NCI-H82 treated with DMSO at 0.1 percent for 48 hours (cell line): ENCODE measurements at regions not wholly inside any gene's neighbourhood (a gene's known extent, or its start where the extent isn't known, plus 50 kb on each side); places are given as distances from the start of the nearest gene placed in this dataset.
"Not testable (repeated sequence)": the region's sequence is repeated elsewhere in the genome, so short reads cannot be mapped to it uniquely, and the experiment has no call there.

Source experiments
- DNase-seq: peaks from one replicate; lab custom pipeline; 2025; ENCODE audit not compliant: unreplicated experiment; lab: John Stamatoyannopoulos, UW

GRCh38 chr13:44052780-44053184 lies 173.1 kb downstream of the LACC1 start:
- no peak for DNase-seq

DNA sequence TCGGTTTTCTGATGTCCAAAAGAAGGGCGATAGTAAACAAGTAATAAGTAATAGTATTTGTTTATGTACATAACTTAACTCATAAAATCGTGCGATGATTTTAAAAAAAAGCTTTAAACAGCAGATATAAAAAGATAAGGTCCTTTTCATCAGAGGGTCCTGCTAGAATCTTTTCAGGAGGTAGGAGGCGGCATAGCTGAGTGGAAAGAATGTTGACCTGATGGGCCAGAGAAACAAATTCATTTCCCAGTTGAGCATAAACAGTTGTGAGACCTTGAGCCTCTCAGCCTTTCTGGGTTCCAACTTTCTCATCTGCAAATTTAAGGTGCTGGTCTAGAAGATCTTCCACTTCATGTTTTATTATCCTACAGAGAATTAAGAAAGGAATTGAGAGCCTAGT lies 173.5 kb downstream of the LACC1 start:
- no peak for DNase-seq

DNA sequence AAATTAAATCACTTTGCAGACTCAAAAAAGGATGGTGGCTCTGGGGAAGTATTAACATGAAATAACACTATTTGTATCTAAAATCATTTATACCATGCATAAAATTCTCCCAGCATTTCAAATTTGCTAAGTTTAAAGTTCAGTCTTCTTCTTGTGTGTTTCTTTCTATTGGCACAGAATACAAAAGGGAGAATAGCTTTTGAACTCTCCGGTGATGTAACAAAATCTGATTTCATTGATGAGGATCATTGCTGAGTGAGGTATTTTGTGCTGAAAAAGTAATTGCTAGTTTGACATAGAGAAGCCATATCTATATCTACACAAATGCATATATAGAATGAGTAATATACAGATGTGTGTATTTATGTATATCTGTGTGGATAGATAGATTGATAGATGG lies 174.8 kb downstream of the LACC1 start:
- no peak for DNase-seq

DNA sequence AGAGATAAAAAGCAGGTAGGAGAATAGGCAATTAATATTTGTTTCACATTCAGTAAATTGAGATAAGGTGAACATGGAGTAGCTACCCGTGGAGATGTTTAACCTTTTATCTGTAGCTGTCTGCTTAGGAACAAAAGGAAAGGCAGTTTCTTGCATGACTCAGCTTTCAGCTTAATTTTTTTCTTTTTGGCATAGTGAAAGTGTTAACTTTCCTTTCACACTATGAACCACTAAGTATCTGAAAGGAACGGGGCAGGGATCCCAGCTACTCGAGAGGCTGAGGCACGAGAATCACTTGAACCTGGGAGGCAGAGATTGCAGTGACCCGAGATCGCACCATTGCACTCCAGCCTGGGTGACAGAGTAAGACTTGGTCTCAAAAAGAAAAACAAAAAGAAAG lies 176.0 kb downstream of the LACC1 start:
- DNase-seq: not testable (repeated sequence)

- no peak for DNase-seq
Measured at GRCh38 chr13:44058067-44058466, 178.4 kb downstream of the LACC1 start.

DNA sequence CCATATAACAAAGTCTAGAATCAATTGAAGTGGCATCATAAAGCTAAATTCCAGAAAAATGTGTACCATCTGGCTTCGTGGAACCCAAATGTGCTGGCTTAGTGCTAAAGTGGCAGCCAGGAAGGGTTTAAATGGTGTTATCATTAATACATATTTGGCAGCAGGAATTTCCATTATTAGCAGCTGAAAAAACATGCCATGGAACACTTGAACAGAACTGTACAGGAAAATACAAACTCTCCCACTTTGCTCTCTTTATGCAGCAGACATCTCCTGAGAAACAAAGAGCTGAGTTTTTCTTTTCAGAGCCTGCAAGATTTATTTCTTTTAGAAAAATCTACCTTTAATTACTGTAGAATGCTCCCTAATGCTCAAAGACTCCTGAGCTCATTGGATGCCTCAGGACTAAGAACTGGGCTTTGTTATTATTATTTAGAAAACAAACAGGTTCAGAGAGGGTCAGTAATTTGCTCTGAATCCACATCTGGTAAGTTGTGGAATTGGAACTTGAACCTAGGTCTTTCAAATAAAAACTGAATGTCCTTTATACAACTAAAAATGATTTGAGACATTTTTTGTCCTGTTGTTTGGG lies 179.0 kb downstream of the LACC1 start:
- DNase-seq: no peak

DNA sequence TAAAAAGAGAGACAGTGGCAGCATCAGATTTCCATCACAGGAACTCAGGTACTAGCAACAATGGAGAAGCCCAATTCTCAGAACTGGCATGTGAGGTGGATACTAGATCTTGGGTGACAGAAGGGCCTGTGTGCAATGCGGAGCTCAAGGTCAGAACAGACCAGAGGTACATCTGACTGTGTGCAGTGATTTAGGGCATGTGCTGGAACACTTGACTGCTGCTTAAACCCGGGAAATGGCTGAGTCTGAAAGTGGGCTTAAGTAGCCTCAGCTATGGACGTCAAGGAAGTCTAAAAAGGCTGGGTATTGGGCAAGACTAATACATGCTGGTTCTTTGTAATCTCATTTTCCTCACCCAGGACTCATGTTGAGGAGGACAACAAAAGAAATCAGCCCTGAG lies 182.2 kb downstream of the LACC1 start:
- DNase-seq: no peak

GRCh38 chr13:44063467-44063866 lies 183.8 kb downstream of the LACC1 start:
- no peak for DNase-seq

DNA sequence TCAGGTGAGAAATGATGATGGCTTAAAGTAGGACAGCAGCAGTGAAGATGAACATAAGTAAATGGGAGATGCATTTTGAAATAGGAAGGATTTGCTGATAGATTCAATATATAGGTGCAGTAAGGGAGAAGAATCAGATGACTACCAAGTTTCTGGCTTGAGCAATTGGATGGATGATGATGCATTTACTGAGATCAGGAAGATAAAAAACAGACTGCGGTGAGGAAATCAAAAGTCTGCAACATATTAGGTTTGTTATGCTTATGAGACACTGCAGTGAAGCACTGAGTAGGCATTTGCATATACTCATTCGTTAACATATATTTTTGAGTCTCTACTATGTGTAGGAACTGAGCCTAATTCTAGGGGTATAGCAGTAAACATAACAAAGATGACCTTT lies 184.2 kb downstream of the LACC1 start:
- DNase-seq: no peak

GRCh38 chr13:44064357-44064756 lies 184.7 kb downstream of the LACC1 start:
- no peak for DNase-seq

GRCh38 chr13:44068169-44068568 lies 188.5 kb downstream of the LACC1 start:
- DNase-seq: no peak

GRCh38 chr13:44068737-44069136 lies 189.0 kb downstream of the LACC1 start:
- DNase-seq: no peak

DNA sequence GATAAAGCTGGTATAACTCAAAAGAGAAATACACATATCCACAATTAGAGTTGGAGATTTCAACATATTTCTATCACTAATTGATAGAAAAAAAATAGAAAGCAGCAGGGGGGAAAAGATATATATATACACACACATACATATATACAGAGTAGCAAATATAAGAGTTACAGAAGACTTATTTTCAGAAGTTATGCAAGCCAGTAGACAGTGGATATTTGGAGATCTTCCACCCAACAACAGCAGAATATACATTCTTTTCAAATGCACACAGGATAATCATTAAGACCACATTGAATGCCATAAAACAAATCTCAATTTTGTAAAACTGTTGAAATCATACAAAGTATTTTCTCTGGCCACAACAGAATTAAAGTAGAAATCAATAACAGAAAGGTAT lies 192.8 kb downstream of the LACC1 start:
- no peak for DNase-seq

DNA sequence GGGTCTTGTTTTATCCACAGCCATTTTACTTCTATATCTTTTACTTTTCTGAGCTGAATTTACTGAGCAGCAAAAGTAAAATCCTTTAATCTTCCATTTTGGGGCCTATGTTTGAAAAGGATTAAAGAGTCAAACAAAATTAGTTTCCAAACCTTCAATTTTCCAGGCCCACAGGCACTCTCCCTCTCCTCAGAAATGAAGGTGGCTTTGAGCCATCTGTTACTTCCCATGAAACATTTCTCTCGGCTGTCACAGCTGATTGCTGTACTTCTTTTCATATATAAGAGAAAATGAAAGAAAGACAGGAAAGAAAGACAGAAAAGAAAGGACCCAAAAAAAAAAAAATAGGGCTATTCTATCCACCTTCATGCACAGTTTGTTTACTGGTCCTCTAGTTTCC lies 194.9 kb downstream of the LACC1 start:
- DNase-seq: no peak

- DNase-seq: no peak
Measured at GRCh38 chr13:44075113-44075512, 195.4 kb downstream of the LACC1 start.

- DNase-seq: no peak
Measured at GRCh38 chr13:44078806-44079376, 199.2 kb downstream of the LACC1 start.

DNA sequence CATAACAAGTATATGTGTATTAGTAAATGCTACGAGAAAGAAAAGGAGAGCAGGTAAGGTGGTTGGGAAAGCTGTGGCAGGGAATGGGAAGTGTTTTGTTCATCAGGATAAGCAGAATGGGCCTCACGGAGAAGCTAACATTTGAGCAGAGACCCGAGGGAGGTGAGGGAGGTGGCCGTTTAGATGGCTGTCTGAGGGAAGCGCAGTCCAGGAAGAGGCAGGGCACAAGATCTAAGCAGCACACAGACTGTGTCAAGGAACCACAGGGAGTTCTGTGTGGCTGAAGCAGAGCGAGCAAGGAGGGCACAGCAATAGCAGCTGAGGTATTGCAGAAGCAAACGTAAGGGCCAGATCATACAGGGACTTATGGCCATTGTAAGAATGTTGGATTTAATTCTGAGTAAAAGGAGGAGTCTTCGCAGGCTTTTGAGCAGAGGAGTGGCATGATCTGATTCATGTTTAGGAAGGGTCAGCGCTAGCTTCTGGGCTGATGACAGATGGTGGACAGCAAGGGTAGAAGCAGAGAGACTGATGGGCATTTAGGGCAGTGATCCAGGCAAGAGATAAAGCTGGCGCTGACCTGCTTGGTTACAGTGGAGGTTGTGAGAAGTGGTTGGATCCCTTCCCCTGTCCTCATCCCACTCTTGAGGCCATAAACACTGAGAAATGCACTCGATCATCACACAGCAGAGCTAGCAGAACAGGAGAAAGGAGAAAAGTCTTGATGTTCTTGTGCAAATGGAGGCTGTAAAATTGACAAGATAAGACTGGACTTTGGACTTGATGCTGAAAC lies 199.9 kb downstream of the LACC1 start:
- DNase-seq: no peak

DNA sequence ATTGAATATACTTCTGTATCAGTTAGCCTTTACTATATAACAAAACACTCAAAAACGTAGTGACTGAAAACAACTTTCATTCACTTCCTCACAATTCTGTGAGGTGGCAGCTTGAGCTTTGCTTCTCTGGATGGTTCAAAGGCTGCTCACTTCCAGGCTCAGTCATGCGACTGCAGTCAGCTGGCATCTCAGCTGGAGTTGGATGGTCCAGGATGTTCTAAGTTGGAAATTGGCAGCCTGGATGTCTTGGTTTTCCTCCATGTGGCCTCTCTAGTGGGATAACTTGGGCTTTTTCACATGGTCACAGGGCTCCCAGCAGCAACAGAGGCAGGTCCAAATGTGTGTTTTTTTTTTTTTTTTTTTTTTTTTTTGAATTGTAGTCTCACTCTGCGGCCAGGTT lies 204.4 kb downstream of the LACC1 start:
- no peak for DNase-seq

- no peak for DNase-seq
Measured at GRCh38 chr13:44086389-44086788, 206.7 kb downstream of the LACC1 start.

- no peak for DNase-seq
Measured at GRCh38 chr13:44088411-44088810, 208.7 kb downstream of the LACC1 start.

DNA sequence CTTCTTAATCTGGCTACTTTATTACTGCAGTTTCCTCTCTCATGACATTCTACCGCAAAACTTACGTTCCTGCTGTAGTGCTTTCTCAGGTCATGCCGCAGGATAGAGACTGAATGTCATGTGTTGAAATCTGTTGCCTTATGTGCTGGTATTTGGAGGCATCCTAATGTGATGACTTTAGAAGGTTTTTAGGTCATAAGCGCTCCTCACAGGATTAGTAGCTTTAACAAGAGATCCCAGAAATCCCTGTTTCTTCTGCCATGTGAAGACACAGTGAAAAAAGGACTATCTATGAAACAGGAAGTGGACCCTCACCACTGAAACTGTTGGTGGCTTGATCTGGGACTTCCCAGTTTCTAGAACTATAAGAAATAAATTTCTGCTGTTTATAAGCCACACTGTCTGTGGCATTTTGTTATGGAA lies 209.3 kb downstream of the LACC1 start:
- no peak for DNase-seq

GRCh38 chr13:44089452-44089851 lies 209.7 kb downstream of the LACC1 start:
- DNase-seq: no peak
